GM21423 (cell line): ENCODE measurements at regions not wholly inside any gene's neighbourhood (a gene's known extent, or its start where the extent isn't known, plus 50 kb on each side); places are given as distances from the start of the nearest gene placed in this dataset.

Experiments
- ATAC-seq: cut with Tn5 transposase; IDR thresholded peaks from one replicate; pipeline ENCODE4 v1.9.1; 2021; ENCODE audit warnings: mild to moderate bottlenecking, moderate library complexity; ENCODE audit not compliant: unreplicated experiment

GRCh38 chr4:3364634-3365314 is 72.0 kb downstream of the RGS12 start:
- no peak for ATAC-seq

- ATAC-seq: no peak
Observed at GRCh38 chr4:3365326-3365725, 72.5 kb downstream of the RGS12 start.

GRCh38 chr4:3365871-3366842 is 73.3 kb downstream of the RGS12 start:
- ATAC-seq: no peak

- ATAC-seq: no peak
Observed at GRCh38 chr4:3366893-3367775, 74.3 kb downstream of the RGS12 start.

- no peak for ATAC-seq
Observed at GRCh38 chr4:3367866-3368265, 73.9 kb upstream of the HGFAC start.

GRCh38 chr4:3368334-3368733 is 73.4 kb upstream of the HGFAC start:
- ATAC-seq: no peak

- no peak for ATAC-seq
Observed at GRCh38 chr4:3368841-3369760, 72.7 kb upstream of the HGFAC start.

- ATAC-seq: no peak
Observed at GRCh38 chr4:3369781-3370674, 71.7 kb upstream of the HGFAC start.

- no peak for ATAC-seq
Observed at GRCh38 chr4:3371033-3372001, 70.5 kb upstream of the HGFAC start.

- ATAC-seq: no peak
Observed at GRCh38 chr4:3372264-3372932, 69.4 kb upstream of the HGFAC start.

GRCh38 chr4:3372933-3373465 is 68.8 kb upstream of the HGFAC start:
- ATAC-seq: no peak

GRCh38 chr4:3373468-3373867 is 68.3 kb upstream of the HGFAC start:
- no peak for ATAC-seq

GRCh38 chr4:3374011-3374645 is 67.6 kb upstream of the HGFAC start:
- ATAC-seq: no peak

- no peak for ATAC-seq
Observed at GRCh38 chr4:3374667-3375066, 67.1 kb upstream of the HGFAC start.

GRCh38 chr4:3375688-3376087 is 66.1 kb upstream of the HGFAC start:
- ATAC-seq: no peak

- ATAC-seq: no peak
Observed at GRCh38 chr4:3376266-3376665, 65.5 kb upstream of the HGFAC start.

- ATAC-seq: no peak
Observed at GRCh38 chr4:3377557-3377956, 64.2 kb upstream of the HGFAC start.
